RWPE2 (cell line): ENCODE measurements at regions not wholly inside any gene's neighbourhood (a gene's known extent, or its start where the extent isn't known, plus 50 kb on each side); places are given as distances from the start of the nearest gene placed in this dataset.

Experiments
- ATAC-seq: fragments of 200-7000 bp; cut with Tn5 transposase; 3 replicates; pipeline ENCODE4 v1.9.1; 2021; ENCODE audit warnings: low read depth
- DNase-seq: peaks from one replicate; pipeline ENCODE4 v3.0.0-alpha.2; 2020; ENCODE audit warnings: low spot score
- H3K27ac ChIP-seq: fragments of 450-650 bp; 2 replicates; pipeline ENCODE4 v1.5.1; 2017; ENCODE audit warnings: mild to moderate bottlenecking; ENCODE audit not compliant: poor library complexity, severe bottlenecking
- H3K27me3 ChIP-seq: fragments of 250-450 bp; sonication (Bioruptor Pico); 2 replicates; pipeline ENCODE4 v1.5.1; 2021; ENCODE audit warnings: mild to moderate bottlenecking, moderate library complexity; ENCODE audit not compliant: insufficient read depth, poor library complexity, severe bottlenecking
- H3K36me3 ChIP-seq: fragments of 250-450 bp; sonication (Bioruptor Pico); 2 replicates; pipeline ENCODE4 v1.5.1; 2020; ENCODE audit warnings: low read depth, mild to moderate bottlenecking, moderate library complexity
- H3K4me1 ChIP-seq: fragments of 250-450 bp; sonication (Bioruptor Pico); 2 replicates; pipeline ENCODE4 v1.5.1; 2021; ENCODE audit warnings: mild to moderate bottlenecking, moderate library complexity; ENCODE audit not compliant: insufficient read depth, poor library complexity, severe bottlenecking
- H3K4me3 ChIP-seq: fragments of 250-450 bp; sonication (Bioruptor Pico); 2 replicates; pipeline ENCODE4 v1.5.1; 2021; ENCODE audit warnings: mild to moderate bottlenecking, moderate library complexity; ENCODE audit not compliant: severe bottlenecking
- H3K9me3 ChIP-seq: fragments of 250-450 bp; sonication (Bioruptor Pico); 2 replicates; pipeline ENCODE4 v1.5.1; 2021; ENCODE audit warnings: mild to moderate bottlenecking, moderate library complexity; ENCODE audit not compliant: severe bottlenecking
- TF ChIP-seq, protein P1 (sequence below): fragments of 450-650 bp; IDR thresholded peaks from one replicate; pipeline ENCODE4 v1.5.1; 2017; ENCODE audit warnings: mild to moderate bottlenecking, moderate library complexity; ENCODE audit not compliant: poor library complexity, severe bottlenecking

DNA sequence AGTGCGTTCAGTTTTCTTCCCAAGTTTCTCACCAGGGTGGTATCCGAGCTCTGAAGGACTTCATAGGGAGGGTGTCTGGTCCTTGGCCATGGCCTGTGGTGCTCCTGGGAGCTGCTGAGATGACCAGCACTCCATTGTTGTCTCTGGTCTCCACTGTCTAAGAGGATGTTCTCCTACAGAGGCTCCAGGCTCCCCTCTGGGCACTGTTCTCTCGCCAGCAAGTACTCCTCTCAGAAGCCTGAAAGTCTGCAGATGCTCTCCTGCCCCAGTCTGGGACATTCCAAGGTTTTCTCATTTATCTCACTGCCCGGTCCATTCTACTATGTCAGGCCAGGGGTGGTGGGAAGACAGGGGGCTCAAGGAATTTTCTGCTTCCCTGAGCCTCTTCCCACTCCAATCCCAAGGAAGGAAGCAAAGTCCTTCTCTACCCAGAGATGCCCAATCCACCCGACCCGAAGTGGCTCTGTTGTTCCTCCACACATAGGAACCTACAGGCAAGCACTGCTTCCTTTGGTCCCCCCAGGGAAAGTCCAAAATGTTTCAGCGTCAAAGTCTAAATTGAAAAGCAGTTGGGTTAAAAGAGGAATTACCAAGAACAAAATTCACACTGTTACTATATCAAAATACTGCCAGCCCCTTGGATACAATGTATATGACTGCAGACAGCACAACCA lies 110.5 kb downstream of the GYPC start:
- DNase-seq (no peak), ATAC-seq (no peak)

DNA sequence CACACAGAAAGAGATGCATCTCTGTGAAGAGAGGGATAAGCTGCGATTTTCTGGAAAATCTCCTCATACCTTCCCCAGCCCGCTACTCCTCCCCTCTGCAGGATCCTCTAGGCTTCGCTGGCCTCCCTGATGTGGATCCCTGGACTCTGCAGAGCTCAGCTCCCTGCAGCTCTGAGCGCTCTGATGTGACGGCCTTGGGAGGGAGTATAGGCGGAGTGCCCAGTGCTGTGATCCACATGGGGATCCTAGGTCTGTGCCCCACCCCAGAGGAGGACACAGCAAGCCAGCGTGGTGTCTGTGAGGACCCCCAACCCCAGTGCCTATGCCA lies 111.0 kb downstream of the GYPC start:
- no peaks in the 10 kb centered on the region for H3K9me3 ChIP-seq
- H3K4me1 ChIP-seq, result no peaks in the 10 kb centered on the region
- H3K27me3 ChIP-seq, result no peaks in the 10 kb centered on the region
- H3K27ac ChIP-seq, result no peak overlapping the region
- TF ChIP-seq, protein P1, sequence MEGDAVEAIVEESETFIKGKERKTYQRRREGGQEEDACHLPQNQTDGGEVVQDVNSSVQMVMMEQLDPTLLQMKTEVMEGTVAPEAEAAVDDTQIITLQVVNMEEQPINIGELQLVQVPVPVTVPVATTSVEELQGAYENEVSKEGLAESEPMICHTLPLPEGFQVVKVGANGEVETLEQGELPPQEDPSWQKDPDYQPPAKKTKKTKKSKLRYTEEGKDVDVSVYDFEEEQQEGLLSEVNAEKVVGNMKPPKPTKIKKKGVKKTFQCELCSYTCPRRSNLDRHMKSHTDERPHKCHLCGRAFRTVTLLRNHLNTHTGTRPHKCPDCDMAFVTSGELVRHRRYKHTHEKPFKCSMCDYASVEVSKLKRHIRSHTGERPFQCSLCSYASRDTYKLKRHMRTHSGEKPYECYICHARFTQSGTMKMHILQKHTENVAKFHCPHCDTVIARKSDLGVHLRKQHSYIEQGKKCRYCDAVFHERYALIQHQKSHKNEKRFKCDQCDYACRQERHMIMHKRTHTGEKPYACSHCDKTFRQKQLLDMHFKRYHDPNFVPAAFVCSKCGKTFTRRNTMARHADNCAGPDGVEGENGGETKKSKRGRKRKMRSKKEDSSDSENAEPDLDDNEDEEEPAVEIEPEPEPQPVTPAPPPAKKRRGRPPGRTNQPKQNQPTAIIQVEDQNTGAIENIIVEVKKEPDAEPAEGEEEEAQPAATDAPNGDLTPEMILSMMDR, result no peak
- no peaks in the 10 kb centered on the region for H3K36me3 ChIP-seq
- no peak overlapping the region for H3K4me3 ChIP-seq
- no peak for DNase-seq
- ATAC-seq, result no peak

More for the DNA sequence above, 110.5 kb downstream of the GYPC start:
- Histone ChIP-seq H3K9me3 (no peaks in the 10 kb centered on the region), H3K27me3 (no peaks in the 10 kb centered on the region), H3K4me3 (no peak overlapping the region), H3K4me1 (no peaks in the 10 kb centered on the region), H3K27ac (no peak overlapping the region), H3K36me3 (no peaks in the 10 kb centered on the region)
- TF ChIP-seq, protein P1, result no peak

DNA sequence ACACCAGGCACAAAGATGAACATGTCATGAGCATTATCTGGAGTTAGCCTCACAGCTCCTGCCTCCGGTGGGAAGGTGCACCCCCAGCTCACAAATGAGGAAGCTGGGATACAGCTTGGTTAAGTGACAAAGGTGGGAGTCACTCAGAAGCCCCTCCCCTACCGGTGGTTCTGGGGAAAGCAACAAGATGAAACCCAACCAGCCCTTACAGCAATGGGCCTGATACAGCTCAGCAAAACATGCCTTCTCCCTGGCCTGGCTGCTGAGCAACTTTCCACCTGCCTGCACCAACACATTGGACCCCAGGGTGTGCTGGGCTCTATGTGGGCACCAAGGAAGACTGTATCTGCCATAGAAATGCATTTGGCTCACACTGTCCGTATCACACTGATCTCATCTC lies 113.2 kb downstream of the GYPC start:
- H3K4me3 ChIP-seq, result no peak overlapping the region
- H3K36me3 ChIP-seq, result no peaks in the 10 kb centered on the region
- DNase-seq (no peak), ATAC-seq (no peak)
- H3K27me3 ChIP-seq, result no peaks in the 10 kb centered on the region
- H3K27ac ChIP-seq, result no peak overlapping the region
- no peaks in the 10 kb centered on the region for H3K9me3 ChIP-seq
- TF ChIP-seq, protein P1, result no peak
- H3K4me1 ChIP-seq, result no peaks in the 10 kb centered on the region

DNA sequence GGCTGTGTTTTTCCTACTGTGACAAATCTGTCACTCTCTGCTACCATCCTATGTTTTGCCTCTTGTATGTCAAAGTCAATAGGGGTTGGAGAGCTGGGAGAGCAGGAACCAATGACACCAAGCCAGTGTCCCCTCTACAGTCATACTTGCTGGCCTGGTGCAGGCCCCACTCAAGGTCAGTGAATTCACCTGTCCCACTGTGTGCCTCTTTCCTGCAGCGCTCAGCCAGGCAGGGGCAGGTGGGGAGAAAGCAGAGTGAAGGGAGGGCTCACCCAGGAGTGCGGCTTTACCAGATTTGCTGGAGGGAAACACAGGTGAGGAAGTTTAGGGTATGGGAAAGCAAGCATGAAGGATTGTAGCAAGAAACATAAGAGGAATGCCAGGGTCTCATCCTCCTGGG lies 114.5 kb downstream of the GYPC start:
- no peaks in the 10 kb centered on the region for H3K9me3 ChIP-seq

DNA sequence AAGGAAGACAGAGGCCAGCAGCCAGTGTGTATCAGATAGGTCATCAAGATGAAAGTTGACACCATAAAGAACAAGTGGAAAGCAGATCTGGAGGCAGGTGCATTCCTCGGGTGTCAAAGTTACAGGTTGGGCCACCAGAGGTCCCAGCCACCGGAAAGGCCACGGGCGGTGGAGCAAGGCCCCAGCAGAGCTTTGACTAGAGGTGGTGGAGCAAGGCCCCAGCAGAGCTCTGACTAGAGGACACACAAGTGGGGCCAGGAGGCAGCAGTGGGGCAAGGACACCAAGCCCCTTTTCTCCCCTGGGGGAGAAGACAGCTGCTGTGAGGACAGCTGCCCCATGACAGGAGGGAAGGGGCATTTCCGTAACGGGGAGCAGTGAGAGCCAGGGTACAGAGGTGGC lies 115.1 kb downstream of the GYPC start:
- H3K27me3 ChIP-seq, result no peaks in the 10 kb centered on the region
- H3K27ac ChIP-seq, result no peak overlapping the region
- TF ChIP-seq, protein P1, result no peak
- H3K4me1 ChIP-seq, result no peaks in the 10 kb centered on the region
- no peaks in the 10 kb centered on the region for H3K9me3 ChIP-seq
- no peaks in the 10 kb centered on the region for H3K36me3 ChIP-seq
- H3K4me3 ChIP-seq, result no peak overlapping the region
- DNase-seq (no peak), ATAC-seq (no peak)

More for the DNA sequence above, 114.5 kb downstream of the GYPC start:
- H3K27ac ChIP-seq, result no peak overlapping the region
- DNase-seq, result no peak
- no peak overlapping the region for H3K4me3 ChIP-seq
- no peaks in the 10 kb centered on the region for H3K27me3 ChIP-seq
- H3K4me1 ChIP-seq, result no peaks in the 10 kb centered on the region
- TF ChIP-seq, protein P1, result no peak
- no peak for ATAC-seq
- no peaks in the 10 kb centered on the region for H3K36me3 ChIP-seq
